ENCODE measurements at regions not wholly inside any gene's neighbourhood (a gene's known extent, or its start where the extent isn't known, plus 50 kb on each side); places are given as distances from the start of the nearest gene placed in this dataset.

GRCh38 chr2:12288048-12288447 lies 428.7 kb upstream of the TRIB2 start:
- FAIRE-seq (no peak), DNase-seq (ENCODE audit: extremely low spot score, insufficient read length, low read depth) (no peak)

GRCh38 chr2:12289120-12289802 lies 427.5 kb upstream of the TRIB2 start:
- no peak for DNase-seq (ENCODE audit: extremely low spot score, insufficient read length, low read depth)
- peak; percentile 45 for FAIRE-seq

- FAIRE-seq (no peak), DNase-seq (ENCODE audit: extremely low spot score, insufficient read length, low read depth) (no peak)
Measured at GRCh38 chr2:12291303-12291702, 425.4 kb upstream of the TRIB2 start.

- peak; percentile 94 for FAIRE-seq
Measured at GRCh38 chr2:12293874-12294273, 422.9 kb upstream of the TRIB2 start.

GRCh38 chr2:12295856-12296519 lies 420.7 kb upstream of the TRIB2 start:
- DNase-seq (ENCODE audit: extremely low spot score, insufficient read length, low read depth), result no peak
- no peak for FAIRE-seq

More at GRCh38 chr2:12293874-12294273, 422.9 kb upstream of the TRIB2 start:
- DNase-seq (ENCODE audit: extremely low spot score, insufficient read length, low read depth), result peak; percentile 39

GRCh38 chr2:12296915-12297314 lies 419.8 kb upstream of the TRIB2 start:
- FAIRE-seq (no peak), DNase-seq (ENCODE audit: extremely low spot score, insufficient read length, low read depth) (no peak)

GRCh38 chr2:12298352-12298751 lies 418.4 kb upstream of the TRIB2 start:
- no peak for DNase-seq (ENCODE audit: extremely low spot score, insufficient read length, low read depth)
- no peak for FAIRE-seq

- DNase-seq (ENCODE audit: extremely low spot score, insufficient read length, low read depth) (no peak), FAIRE-seq (no peak)
Measured at GRCh38 chr2:12299431-12299830, 417.3 kb upstream of the TRIB2 start.

GRCh38 chr2:12300019-12300602 lies 416.6 kb upstream of the TRIB2 start:
- FAIRE-seq (no peak), DNase-seq (ENCODE audit: extremely low spot score, insufficient read length, low read depth) (no peak)

- FAIRE-seq, result no peak
- DNase-seq (ENCODE audit: extremely low spot score, insufficient read length, low read depth), result no peak
Measured at GRCh38 chr2:12300927-12301326, 415.8 kb upstream of the TRIB2 start.

- FAIRE-seq, result no peak
- DNase-seq (ENCODE audit: extremely low spot score, insufficient read length, low read depth), result no peak
Measured at GRCh38 chr2:12302140-12302539, 414.6 kb upstream of the TRIB2 start.

GRCh38 chr2:12302691-12303090 lies 414.0 kb upstream of the TRIB2 start:
- DNase-seq (ENCODE audit: extremely low spot score, insufficient read length, low read depth) (no peak), FAIRE-seq (no peak)

- FAIRE-seq, result no peak
- DNase-seq (ENCODE audit: extremely low spot score, insufficient read length, low read depth), result no peak
Measured at GRCh38 chr2:12303181-12304030, 413.3 kb upstream of the TRIB2 start.

GRCh38 chr2:12304564-12305171 lies 412.1 kb upstream of the TRIB2 start:
- FAIRE-seq, result no peak
- DNase-seq (ENCODE audit: extremely low spot score, insufficient read length, low read depth), result no peak

GRCh38 chr2:12305931-12306330 lies 410.8 kb upstream of the TRIB2 start:
- DNase-seq (ENCODE audit: extremely low spot score, insufficient read length, low read depth), result no peak
- no peak for FAIRE-seq

- FAIRE-seq (no peak), DNase-seq (ENCODE audit: extremely low spot score, insufficient read length, low read depth) (no peak)
Measured at GRCh38 chr2:12310399-12310798, 406.3 kb upstream of the TRIB2 start.

GRCh38 chr2:12313445-12314126 lies 403.1 kb upstream of the TRIB2 start:
- DNase-seq (ENCODE audit: extremely low spot score, insufficient read length, low read depth), result no peak
- FAIRE-seq, result no peak

- no peak for DNase-seq (ENCODE audit: extremely low spot score, insufficient read length, low read depth)
- FAIRE-seq, result no peak
Measured at GRCh38 chr2:12314127-12314760, 402.5 kb upstream of the TRIB2 start.

GRCh38 chr2:12315224-12315623 lies 401.5 kb upstream of the TRIB2 start:
- DNase-seq (ENCODE audit: extremely low spot score, insufficient read length, low read depth) (no peak), FAIRE-seq (no peak)
